Endodermal cell (in vitro differentiated cells): ENCODE measurements at regions not wholly inside any gene's neighbourhood (a gene's known extent, or its start where the extent isn't known, plus 50 kb on each side); places are given as distances from the start of the nearest gene placed in this dataset.
"Not testable (repeated sequence)": the region's sequence is repeated elsewhere in the genome, so short reads cannot be mapped to it uniquely, and the experiment has no call there.

Experiments used
- DNase-seq: peaks from one replicate; pipeline ENCODE4 v3.0.0-alpha.2; 2017
- H3K27ac ChIP-seq: 2 replicates; pipeline ENCODE4 v1.5.1; 2013; ENCODE audit warnings: mild to moderate bottlenecking, low read depth, low read length, moderate library complexity
- H3K27me3 ChIP-seq: 2 replicates; pipeline ENCODE4 v1.6.1; 2013; ENCODE audit warnings: mild to moderate bottlenecking, low read length, moderate library complexity; ENCODE audit not compliant: insufficient read depth, control insufficient read depth, poor library complexity, severe bottlenecking
- H3K36me3 ChIP-seq: 2 replicates; pipeline ENCODE4 v1.7.0; 2013; ENCODE audit warnings: mild to moderate bottlenecking, low read length, moderate library complexity; ENCODE audit not compliant: control insufficient read depth, insufficient read depth
- H3K4me1 ChIP-seq: one replicate; pipeline ENCODE4 v1.7.0; 2013; ENCODE audit warnings: low read length; ENCODE audit not compliant: control insufficient read depth, insufficient read depth
- H3K4me3 ChIP-seq: 2 replicates; pipeline ENCODE4 v1.5.1; 2013; ENCODE audit warnings: mild to moderate bottlenecking, low read length, moderate library complexity
- H3K9ac ChIP-seq: 2 replicates; pipeline ENCODE4 v1.6.1; 2013; ENCODE audit warnings: mild to moderate bottlenecking, low read length, moderate library complexity; ENCODE audit not compliant: poor library complexity, severe bottlenecking; ENCODE audit errors: extremely low read depth
- H3K9me3 ChIP-seq: 2 replicates; pipeline ENCODE4 v1.6.1; 2013; ENCODE audit warnings: mild to moderate bottlenecking, low read length, moderate library complexity; ENCODE audit not compliant: control insufficient read depth
- H3K27ac Mint-ChIP-seq: 2 replicates; pipeline ENCODE4 v1.8.0; 2020; ENCODE audit warnings: mixed read lengths
- H3K27me3 Mint-ChIP-seq: 2 replicates; pipeline ENCODE4 v1.8.0; 2021; ENCODE audit warnings: mild to moderate bottlenecking, mixed read lengths; ENCODE audit not compliant: insufficient read depth
- H3K36me3 Mint-ChIP-seq: 2 replicates; pipeline ENCODE4 v1.8.0; 2020; ENCODE audit warnings: low read depth, mixed read lengths
- H3K4me1 Mint-ChIP-seq: 2 replicates; pipeline ENCODE4 v1.8.0; 2020; ENCODE audit warnings: mixed read lengths
- H3K4me3 Mint-ChIP-seq: 2 replicates; pipeline ENCODE4 v1.8.0; 2020; ENCODE audit warnings: mild to moderate bottlenecking, moderate library complexity, mixed read lengths
- H3K9me3 Mint-ChIP-seq: 2 replicates; pipeline ENCODE4 v1.8.0; 2020; ENCODE audit warnings: mild to moderate bottlenecking, mixed read lengths
- WGBS, 2 experiments: methylation state at CpG; one replicate each; pipeline versions ENCODE4 v1.1.5 to v1.1.7; 2013; ENCODE audit warnings: missing lambda C conversion rate in 2 of 2, mixed read lengths in 1 of 2; ENCODE audit not compliant: insufficient coverage in 1 of 2, insufficient read length in 1 of 2; 5-methylcytosine and 5-hydroxymethylcytosine counted together
- TF ChIP-seq, protein P1 (sequence below): fragments of 200-600 bp; sonication (generic); conservative IDR thresholded peaks from 2 replicates; pipeline ENCODE4 v1.5.0; 2021; ENCODE audit warnings: antibody characterized with exemption, mild to moderate bottlenecking

DNA sequence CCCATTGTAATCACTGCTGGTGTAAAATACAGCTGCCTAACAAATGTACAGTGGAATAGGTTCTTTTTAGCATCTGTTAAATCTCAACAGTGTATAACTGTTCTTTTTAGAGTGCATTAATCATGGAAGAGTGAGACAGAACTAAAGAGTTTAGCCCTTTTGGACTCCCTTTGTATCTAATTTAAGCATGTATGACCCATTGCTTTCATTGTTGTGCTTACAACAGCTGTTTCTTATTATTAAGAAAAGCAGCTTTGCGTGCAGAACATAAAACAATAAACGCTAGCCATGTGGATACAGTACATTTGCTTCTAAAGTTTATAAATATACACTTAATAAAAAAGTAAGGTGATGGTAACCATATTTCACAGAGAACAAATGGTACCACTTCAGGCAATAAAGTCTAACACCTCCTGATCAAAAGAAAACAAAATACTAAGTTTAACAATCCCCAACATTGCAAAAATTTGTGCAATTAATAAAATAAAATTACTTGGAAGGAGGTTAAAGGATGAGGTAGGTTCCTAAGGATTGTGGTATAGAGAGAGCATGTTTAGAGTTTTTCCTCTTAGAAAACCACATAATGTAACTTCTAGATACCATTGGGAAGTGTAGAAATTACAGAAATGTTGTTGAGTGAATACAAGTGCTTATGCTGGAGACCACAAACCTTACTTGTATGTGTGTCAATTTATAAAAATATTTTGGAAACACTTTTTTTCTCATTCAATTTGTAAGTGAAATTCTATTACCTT, 448.7 kb downstream of the SLC6A15 start:
- H3K27ac ChIP-seq, result no peak overlapping the region
- Mint-ChIP-seq H3K4me1 (no peaks in the 10 kb centered on the region), H3K36me3 (no peaks in the 10 kb centered on the region), H3K27ac (no peak overlapping the region), H3K4me3 (no peak overlapping the region), H3K9me3 (peaks cover 2% of the 10 kb centered on the region), H3K27me3 (no peaks in the 10 kb centered on the region)
- no peaks in the 10 kb centered on the region for H3K9me3 ChIP-seq
- H3K4me3 ChIP-seq, result no peak overlapping the region
- DNase-seq, result no peak
- no peaks in the 10 kb centered on the region for H3K27me3 ChIP-seq
- no peaks in the 10 kb centered on the region for H3K36me3 ChIP-seq
- no peak overlapping the region for H3K9ac ChIP-seq
- 100% methylated on average over 1 of the region's 2 CpGs; no CpG with 5 or more reads in 1 of the 2 experiments for WGBS, 2 experiments
- TF ChIP-seq, protein P1, sequence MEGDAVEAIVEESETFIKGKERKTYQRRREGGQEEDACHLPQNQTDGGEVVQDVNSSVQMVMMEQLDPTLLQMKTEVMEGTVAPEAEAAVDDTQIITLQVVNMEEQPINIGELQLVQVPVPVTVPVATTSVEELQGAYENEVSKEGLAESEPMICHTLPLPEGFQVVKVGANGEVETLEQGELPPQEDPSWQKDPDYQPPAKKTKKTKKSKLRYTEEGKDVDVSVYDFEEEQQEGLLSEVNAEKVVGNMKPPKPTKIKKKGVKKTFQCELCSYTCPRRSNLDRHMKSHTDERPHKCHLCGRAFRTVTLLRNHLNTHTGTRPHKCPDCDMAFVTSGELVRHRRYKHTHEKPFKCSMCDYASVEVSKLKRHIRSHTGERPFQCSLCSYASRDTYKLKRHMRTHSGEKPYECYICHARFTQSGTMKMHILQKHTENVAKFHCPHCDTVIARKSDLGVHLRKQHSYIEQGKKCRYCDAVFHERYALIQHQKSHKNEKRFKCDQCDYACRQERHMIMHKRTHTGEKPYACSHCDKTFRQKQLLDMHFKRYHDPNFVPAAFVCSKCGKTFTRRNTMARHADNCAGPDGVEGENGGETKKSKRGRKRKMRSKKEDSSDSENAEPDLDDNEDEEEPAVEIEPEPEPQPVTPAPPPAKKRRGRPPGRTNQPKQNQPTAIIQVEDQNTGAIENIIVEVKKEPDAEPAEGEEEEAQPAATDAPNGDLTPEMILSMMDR, result no peak
- no peaks in the 10 kb centered on the region for H3K4me1 ChIP-seq

DNA sequence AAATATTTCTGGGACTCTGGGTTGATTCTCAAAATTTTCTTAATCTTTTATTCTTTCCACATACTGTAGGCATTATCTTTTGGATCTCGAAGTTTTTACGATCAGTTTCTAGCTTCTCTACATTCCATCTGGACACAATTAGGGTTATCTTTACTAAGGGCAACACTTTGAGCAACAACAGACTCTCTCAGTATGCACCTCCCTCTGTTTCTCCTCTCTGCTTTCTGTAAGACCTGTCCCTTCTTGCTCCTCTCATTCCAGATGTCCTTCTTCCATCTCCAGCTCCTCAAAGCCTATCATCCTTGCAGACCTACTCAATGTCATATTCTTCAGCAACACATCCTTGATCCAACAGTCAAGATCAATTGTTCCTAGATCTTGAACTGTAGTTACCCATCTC, 457.0 kb downstream of the SLC6A15 start:
- H3K27ac ChIP-seq, result no peak overlapping the region
- Mint-ChIP-seq H3K4me3 (no peak overlapping the region), H3K9me3 (no peaks in the 10 kb centered on the region), H3K36me3 (no peaks in the 10 kb centered on the region), H3K27ac (no peak overlapping the region), H3K27me3 (no peaks in the 10 kb centered on the region), H3K4me1 (no peaks in the 10 kb centered on the region)
- no peaks in the 10 kb centered on the region for H3K27me3 ChIP-seq
- WGBS, 2 experiments, result 94% methylated on average over 2 of the region's 2 CpGs; no CpG with 5 or more reads in 1 of the 2 experiments
- no peak for DNase-seq
- H3K9me3 ChIP-seq, result no peaks in the 10 kb centered on the region
- H3K4me1 ChIP-seq, result no peaks in the 10 kb centered on the region
- H3K9ac ChIP-seq, result no peak overlapping the region
- TF ChIP-seq, protein P1, result no peak
- H3K36me3 ChIP-seq, result no peaks in the 10 kb centered on the region
- no peak overlapping the region for H3K4me3 ChIP-seq

DNA sequence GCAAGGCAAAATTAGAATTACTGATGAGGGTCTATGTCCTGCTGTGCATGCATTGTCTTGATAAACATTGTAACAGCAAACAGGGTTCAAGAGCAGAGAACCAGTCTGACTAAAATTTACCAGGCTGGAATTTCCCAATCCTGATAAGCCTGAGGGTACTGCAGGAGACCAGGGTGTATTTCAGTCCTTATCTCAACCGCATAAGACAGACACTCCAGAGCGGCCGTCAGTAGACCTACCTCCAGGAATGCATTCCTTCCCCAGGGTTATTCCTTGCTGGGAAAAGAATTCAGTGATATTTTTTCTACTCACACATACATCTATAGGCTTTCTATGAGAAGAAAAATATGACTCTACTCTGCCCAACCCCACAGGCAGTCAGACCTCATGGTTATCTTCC, 466.1 kb downstream of the SLC6A15 start:
- H3K27ac Mint-ChIP-seq, H3K27ac ChIP-seq, H3K4me3 Mint-ChIP-seq, H3K9ac ChIP-seq, H3K4me1 Mint-ChIP-seq, H3K9me3 ChIP-seq, H3K4me3 ChIP-seq, DNase-seq, H3K36me3 Mint-ChIP-seq, H3K27me3 ChIP-seq, H3K4me1 ChIP-seq, H3K36me3 ChIP-seq, H3K27me3 Mint-ChIP-seq: not testable (repeated sequence)
- WGBS, 2 experiments, result 72% methylated on average over 3 of the region's 3 CpGs; no CpG with 5 or more reads in 1 of the 2 experiments
- H3K9me3 Mint-ChIP-seq, result peaks cover 14% of the 10 kb centered on the region
